ENCODE measurements at regions not wholly inside any gene's neighbourhood (a gene's known extent, or its start where the extent isn't known, plus 50 kb on each side); places are given as distances from the start of the nearest gene placed in this dataset.

DNA sequence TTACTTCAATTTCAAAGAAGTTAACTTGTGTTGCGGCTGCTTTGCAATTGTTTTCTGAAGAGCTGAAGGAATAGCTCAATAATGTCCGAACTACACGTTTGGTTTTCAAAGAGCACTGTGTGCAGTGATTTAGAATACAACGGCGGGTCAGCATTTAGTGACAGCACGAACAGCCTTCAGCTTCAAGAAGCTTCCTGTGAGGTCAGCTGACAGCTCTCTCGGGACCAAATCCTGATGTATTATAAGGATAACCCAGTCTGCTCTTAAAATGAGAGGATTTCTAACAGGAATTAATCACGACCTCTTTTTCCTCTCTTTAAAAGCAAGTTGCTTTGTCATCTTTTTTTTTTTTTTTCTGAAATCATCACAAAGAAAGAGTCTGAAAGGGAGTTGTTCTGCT is 97.9 kb upstream of the UNC13C start:
- H3K4me3 ChIP-seq (ENCODE audit: low read depth, low read length) = no peak overlapping the region
- H3K27ac ChIP-seq (ENCODE audit: low read depth, low read length) = no peak overlapping the region
- H3K27me3 ChIP-seq (ENCODE audit: control insufficient read depth, insufficient read depth, low read length) = no peaks in the 10 kb centered on the region
- H3K9me3 ChIP-seq (ENCODE audit: control insufficient read depth, insufficient read depth, low read depth, low read length) = no peaks in the 10 kb centered on the region
- no peaks in the 10 kb centered on the region for H3K36me3 ChIP-seq (ENCODE audit: control insufficient read depth, insufficient read depth, low read length)
- no peaks in the 10 kb centered on the region for H3K4me1 ChIP-seq (ENCODE audit: control insufficient read depth, insufficient read depth, low read length)
- H3K9ac ChIP-seq (ENCODE audit: low read length) = no peak overlapping the region

DNA sequence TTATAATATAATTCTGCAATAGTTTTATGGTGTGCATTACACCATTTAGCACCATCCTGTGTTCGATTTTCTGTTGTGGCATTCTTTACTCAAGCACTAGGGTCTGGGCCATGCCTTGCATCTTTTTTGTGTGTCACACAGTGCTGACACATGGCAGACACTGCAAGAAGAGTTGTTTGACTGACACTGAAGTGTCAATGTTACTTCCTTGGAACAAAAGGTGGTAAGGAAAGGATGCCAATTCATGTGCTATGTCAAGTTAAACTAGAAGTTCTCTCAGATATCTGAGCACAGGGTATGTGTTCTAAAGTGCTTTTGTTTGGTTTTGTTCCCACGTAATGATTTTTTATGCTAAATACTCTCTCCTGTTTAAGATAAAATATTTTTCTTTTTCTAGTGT is 102.5 kb upstream of the UNC13C start:
- no peaks in the 10 kb centered on the region for H3K4me1 ChIP-seq (ENCODE audit: control insufficient read depth, insufficient read depth, low read length)
- no peaks in the 10 kb centered on the region; the same call in 1 of the 2 replicates for H3K27me3 ChIP-seq (ENCODE audit: control insufficient read depth, insufficient read depth, low read length)
- H3K27ac ChIP-seq (ENCODE audit: low read depth, low read length) = no peak overlapping the region
- H3K9me3 ChIP-seq (ENCODE audit: control insufficient read depth, insufficient read depth, low read depth, low read length) = no peaks in the 10 kb centered on the region
- H3K4me3 ChIP-seq (ENCODE audit: low read depth, low read length) = no peak overlapping the region
- H3K36me3 ChIP-seq (ENCODE audit: control insufficient read depth, insufficient read depth, low read length) = no peaks in the 10 kb centered on the region
- H3K9ac ChIP-seq (ENCODE audit: low read length) = no peak overlapping the region

DNA sequence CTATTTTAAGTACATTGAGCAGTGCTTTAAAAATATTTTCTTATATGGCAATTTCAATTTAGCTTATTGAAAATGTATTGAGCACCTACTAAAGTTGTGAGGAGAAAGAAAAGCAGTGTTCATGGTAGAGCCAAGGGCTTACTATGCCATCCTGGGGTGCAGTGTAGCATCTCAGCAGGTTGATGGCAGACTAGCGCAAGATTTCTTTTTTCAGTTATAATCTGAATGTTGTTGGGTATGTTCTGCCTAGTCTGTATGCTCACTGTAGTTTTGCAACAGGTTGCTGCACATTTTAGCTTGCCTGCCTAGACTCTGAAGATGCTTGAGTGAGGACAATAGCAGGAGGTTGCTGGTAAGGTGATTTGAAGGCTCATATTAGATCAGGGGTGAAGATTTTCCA is 103.1 kb upstream of the UNC13C start:
- Histone ChIP-seq H3K27ac (ENCODE audit: low read depth, low read length) (no peak overlapping the region), H3K36me3 (ENCODE audit: control insufficient read depth, insufficient read depth, low read length) (no peaks in the 10 kb centered on the region), H3K9ac (ENCODE audit: low read length) (no peak overlapping the region), H3K4me3 (ENCODE audit: low read depth, low read length) (no peak overlapping the region), H3K9me3 (ENCODE audit: control insufficient read depth, insufficient read depth, low read depth, low read length) (no peaks in the 10 kb centered on the region), H3K27me3 (ENCODE audit: control insufficient read depth, insufficient read depth, low read length) (no peaks in the 10 kb centered on the region; the same call in 1 of the 2 replicates), H3K4me1 (ENCODE audit: control insufficient read depth, insufficient read depth, low read length) (no peaks in the 10 kb centered on the region)

DNA sequence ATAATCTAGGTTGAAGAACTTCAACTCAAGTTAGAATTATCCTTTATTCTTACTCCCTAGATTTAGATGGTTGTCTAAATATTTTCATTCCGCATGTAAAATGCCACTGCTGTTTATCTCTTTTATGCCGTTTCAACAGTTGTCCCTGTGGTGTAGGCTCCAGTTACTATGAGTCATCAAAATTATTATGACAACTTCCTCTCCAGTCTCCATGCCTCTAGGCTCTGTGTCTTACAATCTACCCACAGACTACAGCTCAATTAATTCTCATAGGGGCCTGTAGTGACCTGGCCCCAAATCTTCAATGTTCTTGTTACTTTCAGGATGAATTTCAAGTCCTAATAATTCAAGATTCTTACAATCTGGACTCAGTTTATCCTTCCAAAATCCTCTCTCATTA is 105.8 kb upstream of the UNC13C start:
- H3K9ac ChIP-seq (ENCODE audit: low read length) = no peak overlapping the region
- no peaks in the 10 kb centered on the region for H3K4me1 ChIP-seq (ENCODE audit: control insufficient read depth, insufficient read depth, low read length)
- no peaks in the 10 kb centered on the region; the same call in 1 of the 2 replicates for H3K27me3 ChIP-seq (ENCODE audit: control insufficient read depth, insufficient read depth, low read length)
- no peak overlapping the region for H3K27ac ChIP-seq (ENCODE audit: low read depth, low read length)
- no peak overlapping the region for H3K4me3 ChIP-seq (ENCODE audit: low read depth, low read length)
- no peaks in the 10 kb centered on the region for H3K36me3 ChIP-seq (ENCODE audit: control insufficient read depth, insufficient read depth, low read length)
- H3K9me3 ChIP-seq (ENCODE audit: control insufficient read depth, insufficient read depth, low read depth, low read length) = no peaks in the 10 kb centered on the region

DNA sequence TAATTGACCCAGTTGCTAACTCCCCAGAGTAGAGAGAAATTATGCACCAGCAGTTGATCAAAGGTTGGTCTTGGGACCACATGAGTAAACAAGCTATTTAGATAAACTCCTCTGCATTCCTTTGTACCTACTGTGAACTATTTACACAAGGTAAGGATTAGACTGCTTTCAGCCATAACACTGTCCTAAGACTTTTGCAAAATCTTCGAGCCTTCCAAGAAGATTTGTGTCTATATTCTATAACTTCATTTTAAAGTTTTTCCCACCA is 108.5 kb upstream of the UNC13C start:
- no peak overlapping the region for H3K4me3 ChIP-seq (ENCODE audit: low read depth, low read length)
- H3K27me3 ChIP-seq (ENCODE audit: control insufficient read depth, insufficient read depth, low read length) = no peaks in the 10 kb centered on the region; the same call in 1 of the 2 replicates
- no peak overlapping the region for H3K9ac ChIP-seq (ENCODE audit: low read length)
- H3K9me3 ChIP-seq (ENCODE audit: control insufficient read depth, insufficient read depth, low read depth, low read length) = no peaks in the 10 kb centered on the region
- H3K36me3 ChIP-seq (ENCODE audit: control insufficient read depth, insufficient read depth, low read length) = no peaks in the 10 kb centered on the region
- H3K27ac ChIP-seq (ENCODE audit: low read depth, low read length) = no peak overlapping the region
- no peaks in the 10 kb centered on the region for H3K4me1 ChIP-seq (ENCODE audit: control insufficient read depth, insufficient read depth, low read length)

DNA sequence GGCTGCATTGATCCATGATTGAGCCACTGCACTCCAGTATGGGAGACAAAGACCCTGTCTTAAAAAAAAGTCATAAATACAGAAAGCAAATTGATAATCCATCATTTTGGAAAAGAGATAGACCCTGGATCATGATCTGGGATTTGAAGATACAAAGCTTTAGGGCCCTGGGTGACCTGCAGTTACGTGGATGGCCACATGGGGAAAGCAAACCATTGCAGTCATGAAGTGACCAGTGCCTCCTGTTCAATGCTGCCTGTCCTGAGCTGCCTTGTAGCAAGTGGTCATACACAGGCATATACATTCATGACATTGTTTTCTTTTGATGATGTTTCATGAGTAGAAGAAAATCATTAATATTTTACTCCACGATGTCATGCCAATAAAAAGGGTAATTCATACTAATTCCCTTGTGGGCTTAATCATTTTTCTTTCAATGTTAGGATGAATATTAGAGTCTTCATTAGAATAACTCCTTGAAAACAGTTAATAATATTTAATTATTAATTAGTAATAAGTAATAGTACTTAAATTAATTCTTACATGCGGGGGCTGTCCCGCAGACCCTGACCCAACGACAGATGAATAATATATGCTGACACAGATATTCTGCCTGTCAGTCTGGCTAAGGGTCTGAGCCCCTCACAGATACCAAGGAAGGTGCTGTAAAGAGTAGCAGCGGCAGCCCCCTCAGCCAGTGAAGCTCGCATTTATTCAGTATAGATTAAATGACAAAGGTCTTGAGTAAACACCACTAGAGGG is 109.0 kb upstream of the UNC13C start:
- no peaks in the 10 kb centered on the region for H3K4me1 ChIP-seq (ENCODE audit: control insufficient read depth, insufficient read depth, low read length)

DNA sequence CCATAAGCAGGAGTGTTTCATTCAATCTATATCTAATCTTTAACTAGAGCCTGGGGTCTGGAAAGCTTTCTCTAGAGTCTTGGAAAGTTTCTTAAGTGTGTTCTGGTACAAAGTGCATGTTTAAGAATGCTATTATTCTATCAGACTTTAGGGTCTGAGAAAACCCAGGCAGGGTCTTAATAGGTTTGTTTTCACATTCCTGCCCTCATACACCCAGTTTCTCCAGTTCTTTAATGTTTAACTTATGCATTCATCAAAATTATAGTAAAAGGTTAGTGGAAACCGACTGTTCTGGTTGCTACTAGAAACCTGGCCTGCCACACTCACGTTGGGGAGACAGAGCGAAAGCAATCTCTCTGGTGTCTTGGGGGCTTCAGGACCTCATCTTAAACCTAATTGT is 102.9 kb upstream of the WDR72 start:
- Histone ChIP-seq H3K9ac (ENCODE audit: low read length) (no peak overlapping the region), H3K27me3 (ENCODE audit: control insufficient read depth, insufficient read depth, low read length) (no peaks in the 10 kb centered on the region), H3K27ac (ENCODE audit: low read depth, low read length) (no peak overlapping the region), H3K4me3 (ENCODE audit: low read depth, low read length) (no peak overlapping the region), H3K36me3 (ENCODE audit: control insufficient read depth, insufficient read depth, low read length) (no peaks in the 10 kb centered on the region), H3K4me1 (ENCODE audit: control insufficient read depth, insufficient read depth, low read length) (no peaks in the 10 kb centered on the region), H3K9me3 (ENCODE audit: control insufficient read depth, insufficient read depth, low read depth, low read length) (no peaks in the 10 kb centered on the region)

More for the DNA sequence above, 109.0 kb upstream of the UNC13C start:
- Histone ChIP-seq H3K27me3 (ENCODE audit: control insufficient read depth, insufficient read depth, low read length) (no peaks in the 10 kb centered on the region; the same call in 1 of the 2 replicates), H3K9me3 (ENCODE audit: control insufficient read depth, insufficient read depth, low read depth, low read length) (no peaks in the 10 kb centered on the region), H3K4me3 (ENCODE audit: low read depth, low read length) (no peak overlapping the region), H3K36me3 (ENCODE audit: control insufficient read depth, insufficient read depth, low read length) (no peaks in the 10 kb centered on the region), H3K9ac (ENCODE audit: low read length) (no peak overlapping the region), H3K27ac (ENCODE audit: low read depth, low read length) (no peak overlapping the region)

DNA sequence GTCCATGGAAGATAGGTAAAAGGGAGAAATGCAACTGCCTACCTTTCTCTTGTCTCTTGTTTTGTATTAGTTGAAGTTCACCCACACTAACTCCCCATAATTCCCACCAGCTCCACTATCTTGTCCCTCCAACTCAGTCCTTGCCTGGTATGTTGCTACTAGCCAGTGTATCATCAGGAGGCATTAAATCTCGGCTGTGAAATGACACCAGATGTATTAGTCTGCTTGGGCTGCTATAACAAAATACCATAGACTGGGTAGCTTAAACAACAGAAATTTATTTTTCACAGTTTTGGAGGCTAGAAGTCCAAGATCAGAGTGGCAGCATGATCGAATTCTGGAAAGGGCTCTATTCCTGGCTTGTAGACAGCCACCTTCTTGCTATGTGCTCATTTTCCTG is 102.3 kb upstream of the WDR72 start:
- no peak overlapping the region for H3K4me3 ChIP-seq (ENCODE audit: low read depth, low read length)
- H3K36me3 ChIP-seq (ENCODE audit: control insufficient read depth, insufficient read depth, low read length) = no peaks in the 10 kb centered on the region
- H3K27ac ChIP-seq (ENCODE audit: low read depth, low read length) = no peak overlapping the region
- no peaks in the 10 kb centered on the region for H3K4me1 ChIP-seq (ENCODE audit: control insufficient read depth, insufficient read depth, low read length)
- no peaks in the 10 kb centered on the region for H3K9me3 ChIP-seq (ENCODE audit: control insufficient read depth, insufficient read depth, low read depth, low read length)
- no peak overlapping the region for H3K9ac ChIP-seq (ENCODE audit: low read length)
- H3K27me3 ChIP-seq (ENCODE audit: control insufficient read depth, insufficient read depth, low read length) = no peaks in the 10 kb centered on the region

DNA sequence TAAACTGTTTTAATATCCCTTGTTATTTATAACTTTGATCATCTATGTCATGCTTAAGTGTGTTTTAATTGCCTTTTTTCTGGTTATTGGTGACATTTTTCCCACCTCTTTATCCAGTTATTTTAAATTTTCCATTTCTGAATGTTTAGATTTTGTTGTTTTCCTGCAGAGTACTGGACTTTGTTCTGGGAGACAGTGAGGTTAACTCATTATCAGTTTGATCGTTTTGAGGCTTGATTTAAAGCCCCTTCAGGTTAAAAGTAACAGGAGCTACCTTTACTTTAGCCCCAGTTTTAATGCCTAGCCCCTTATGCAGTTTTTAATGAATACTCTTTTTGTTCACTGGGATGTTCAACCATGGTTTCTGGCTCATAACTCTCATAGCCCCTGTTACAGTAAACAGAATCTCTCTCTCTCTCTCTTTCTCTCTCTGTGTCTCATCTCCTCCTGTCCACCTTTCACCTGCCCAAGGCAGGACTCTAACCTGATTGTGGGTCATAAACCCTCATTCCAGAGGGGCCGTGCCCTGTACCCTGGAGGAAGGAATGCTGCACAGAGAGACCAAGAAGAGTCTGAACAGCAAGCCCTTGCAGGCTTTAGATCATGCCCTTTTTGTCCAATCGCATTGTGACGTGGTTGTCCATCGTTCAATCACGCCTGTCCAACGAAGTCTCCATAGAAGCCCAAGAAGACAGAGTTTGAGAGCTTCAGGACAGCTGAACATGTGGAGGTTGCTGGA is 91.8 kb upstream of the WDR72 start:
- no peaks in the 10 kb centered on the region for H3K36me3 ChIP-seq (ENCODE audit: control insufficient read depth, insufficient read depth, low read length)
- no peaks in the 10 kb centered on the region for H3K9me3 ChIP-seq (ENCODE audit: control insufficient read depth, insufficient read depth, low read depth, low read length)
- H3K4me3 ChIP-seq (ENCODE audit: low read depth, low read length) = no peak overlapping the region
- no peaks in the 10 kb centered on the region for H3K4me1 ChIP-seq (ENCODE audit: control insufficient read depth, insufficient read depth, low read length)
- no peaks in the 10 kb centered on the region for H3K27me3 ChIP-seq (ENCODE audit: control insufficient read depth, insufficient read depth, low read length)
- no peak overlapping the region for H3K27ac ChIP-seq (ENCODE audit: low read depth, low read length)
- no peak overlapping the region for H3K9ac ChIP-seq (ENCODE audit: low read length)

DNA sequence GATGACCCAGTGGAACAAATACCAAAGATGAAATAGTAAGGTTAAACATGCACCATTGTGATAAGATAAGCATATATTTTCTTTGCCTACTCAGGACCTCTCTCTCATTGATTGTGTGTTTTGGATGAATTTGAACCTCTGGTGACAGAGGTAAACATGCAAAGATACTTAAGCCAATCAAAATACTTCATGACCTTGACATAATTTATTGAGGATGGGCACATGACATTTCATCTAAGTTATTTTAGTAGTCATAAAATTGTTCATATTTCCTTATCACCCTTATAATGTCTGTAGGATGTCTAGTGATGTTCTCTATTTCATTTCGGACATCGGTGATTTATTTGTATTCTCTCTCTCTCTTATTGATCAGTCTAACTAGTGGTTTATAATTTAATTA is 88.3 kb upstream of the WDR72 start:
- no peak overlapping the region for H3K27ac ChIP-seq (ENCODE audit: low read depth, low read length)
- H3K27me3 ChIP-seq (ENCODE audit: control insufficient read depth, insufficient read depth, low read length) = no peaks in the 10 kb centered on the region
- H3K36me3 ChIP-seq (ENCODE audit: control insufficient read depth, insufficient read depth, low read length) = no peaks in the 10 kb centered on the region
- no peak overlapping the region for H3K9ac ChIP-seq (ENCODE audit: low read length)
- H3K4me3 ChIP-seq (ENCODE audit: low read depth, low read length) = no peak overlapping the region
- no peaks in the 10 kb centered on the region for H3K9me3 ChIP-seq (ENCODE audit: control insufficient read depth, insufficient read depth, low read depth, low read length)
- no peaks in the 10 kb centered on the region for H3K4me1 ChIP-seq (ENCODE audit: control insufficient read depth, insufficient read depth, low read length)

DNA sequence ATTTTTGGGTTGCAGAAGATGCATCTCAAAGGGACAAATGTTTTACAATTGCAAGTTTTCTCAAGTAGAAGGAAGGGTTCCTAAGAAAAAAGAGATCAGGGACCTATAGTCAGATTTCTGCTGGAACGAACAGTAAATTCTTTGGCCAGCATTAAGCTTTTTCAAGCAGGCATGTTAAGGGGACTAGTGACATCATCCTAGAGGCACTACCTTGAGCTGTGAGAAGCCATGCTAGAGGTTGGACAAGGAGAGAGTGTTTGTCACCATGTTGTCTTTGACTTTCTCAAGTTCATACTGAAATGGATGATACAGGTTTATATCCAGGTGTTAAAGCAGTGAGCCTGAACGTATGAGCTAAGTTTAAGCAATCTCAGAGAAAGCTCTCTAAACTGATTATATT is 85.2 kb upstream of the WDR72 start:
- Histone ChIP-seq H3K9me3 (ENCODE audit: control insufficient read depth, insufficient read depth, low read depth, low read length) (no peaks in the 10 kb centered on the region), H3K27me3 (ENCODE audit: control insufficient read depth, insufficient read depth, low read length) (no peaks in the 10 kb centered on the region), H3K9ac (ENCODE audit: low read length) (no peak overlapping the region), H3K36me3 (ENCODE audit: control insufficient read depth, insufficient read depth, low read length) (no peaks in the 10 kb centered on the region), H3K27ac (ENCODE audit: low read depth, low read length) (no peak overlapping the region), H3K4me1 (ENCODE audit: control insufficient read depth, insufficient read depth, low read length) (no peaks in the 10 kb centered on the region), H3K4me3 (ENCODE audit: low read depth, low read length) (no peak overlapping the region)

All from HUES6 (cell line).